Parathyroid adenoma (tissue), 2 donors: ENCODE measurements at regions not wholly inside any gene's neighbourhood (a gene's known extent, or its start where the extent isn't known, plus 50 kb on each side); places are given as distances from the start of the nearest gene placed in this dataset.

ENCODE experiments used
- H2AFZ ChIP-seq: fragments of 300-600 bp; sonication (generic); one replicate; pipeline ENCODE4 v1.7.0; 2017; ENCODE audit warnings: antibody characterized with exemption, mild to moderate bottlenecking
- H3K27ac ChIP-seq: fragments of 300-600 bp; sonication (generic); one replicate; pipeline ENCODE4 v1.7.0; 2017
- H3K27me3 ChIP-seq: fragments of 300-600 bp; sonication (generic); one replicate; pipeline ENCODE4 v1.7.0; 2017; ENCODE audit warnings: low read length; ENCODE audit not compliant: control insufficient read depth, insufficient read depth
- H3K36me3 ChIP-seq: fragments of 300-600 bp; sonication (generic); one replicate; pipeline ENCODE4 v1.7.0; 2017; ENCODE audit warnings: low read length; ENCODE audit not compliant: control insufficient read depth, insufficient read depth
- H3K4me1 ChIP-seq: fragments of 300-600 bp; sonication (generic); one replicate; pipeline ENCODE4 v1.7.0; 2017; ENCODE audit warnings: control low read depth
- H3K4me2 ChIP-seq: fragments of 300-600 bp; sonication (generic); one replicate; pipeline ENCODE4 v1.7.0; 2017; ENCODE audit warnings: low read length
- H3K4me3 ChIP-seq: fragments of 300-600 bp; sonication (generic); one replicate; pipeline ENCODE4 v1.7.0; 2017; ENCODE audit warnings: low read depth, low read length
- H3K79me2 ChIP-seq: fragments of 300-600 bp; sonication (generic); one replicate; pipeline ENCODE4 v1.7.0; 2017; ENCODE audit warnings: control low read depth
- H3K9ac ChIP-seq: fragments of 300-600 bp; sonication (generic); one replicate; pipeline ENCODE4 v1.7.0; 2017; ENCODE audit warnings: mild to moderate bottlenecking
- H3K9me3 ChIP-seq: fragments of 300-600 bp; sonication (generic); one replicate; pipeline ENCODE4 v1.7.0; 2017; ENCODE audit warnings: low read length; ENCODE audit not compliant: control insufficient read depth
- TF ChIP-seq, protein P1 (sequence below): fragments of 300-600 bp; sonication (generic); IDR thresholded peaks from one replicate; pipeline ENCODE4 v1.7.0; 2017; ENCODE audit warnings: antibody characterized with exemption, mild to moderate bottlenecking
- donor health status: primary hyperparathyroidism.

- H3K4me3 ChIP-seq = no peak overlapping the region
Measured at GRCh38 chr13:99829593-99830239, 141.9 kb downstream of the ZIC5 start.

GRCh38 chr13:99829161-99829560 is 142.4 kb downstream of the ZIC5 start:
- Histone ChIP-seq H3K27me3 (no peaks in the 10 kb centered on the region), H3K27ac (no peak overlapping the region)

More at GRCh38 chr13:99829593-99830239, 141.9 kb downstream of the ZIC5 start:
- Histone ChIP-seq H2AFZ (no peak overlapping the region), H3K4me1 (no peaks in the 10 kb centered on the region), H3K4me2 (no peak overlapping the region), H3K27me3 (no peaks in the 10 kb centered on the region), H3K9me3 (no peaks in the 10 kb centered on the region), H3K36me3 (no peaks in the 10 kb centered on the region), H3K79me2 (no peaks in the 10 kb centered on the region), H3K27ac (no peak overlapping the region), H3K9ac (no peak overlapping the region)
- TF ChIP-seq, protein P1, sequence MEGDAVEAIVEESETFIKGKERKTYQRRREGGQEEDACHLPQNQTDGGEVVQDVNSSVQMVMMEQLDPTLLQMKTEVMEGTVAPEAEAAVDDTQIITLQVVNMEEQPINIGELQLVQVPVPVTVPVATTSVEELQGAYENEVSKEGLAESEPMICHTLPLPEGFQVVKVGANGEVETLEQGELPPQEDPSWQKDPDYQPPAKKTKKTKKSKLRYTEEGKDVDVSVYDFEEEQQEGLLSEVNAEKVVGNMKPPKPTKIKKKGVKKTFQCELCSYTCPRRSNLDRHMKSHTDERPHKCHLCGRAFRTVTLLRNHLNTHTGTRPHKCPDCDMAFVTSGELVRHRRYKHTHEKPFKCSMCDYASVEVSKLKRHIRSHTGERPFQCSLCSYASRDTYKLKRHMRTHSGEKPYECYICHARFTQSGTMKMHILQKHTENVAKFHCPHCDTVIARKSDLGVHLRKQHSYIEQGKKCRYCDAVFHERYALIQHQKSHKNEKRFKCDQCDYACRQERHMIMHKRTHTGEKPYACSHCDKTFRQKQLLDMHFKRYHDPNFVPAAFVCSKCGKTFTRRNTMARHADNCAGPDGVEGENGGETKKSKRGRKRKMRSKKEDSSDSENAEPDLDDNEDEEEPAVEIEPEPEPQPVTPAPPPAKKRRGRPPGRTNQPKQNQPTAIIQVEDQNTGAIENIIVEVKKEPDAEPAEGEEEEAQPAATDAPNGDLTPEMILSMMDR = no peak

GRCh38 chr13:99828735-99829134 is 142.8 kb downstream of the ZIC5 start:
- no peak overlapping the region for H3K27ac ChIP-seq
- H2AFZ ChIP-seq = no peak overlapping the region
- TF ChIP-seq, protein P1 = no peak
- H3K27me3 ChIP-seq = no peaks in the 10 kb centered on the region
- H3K9me3 ChIP-seq = no peaks in the 10 kb centered on the region
- no peaks in the 10 kb centered on the region for H3K36me3 ChIP-seq
- H3K9ac ChIP-seq = no peak overlapping the region
- no peaks in the 10 kb centered on the region for H3K79me2 ChIP-seq
- no peak overlapping the region for H3K4me3 ChIP-seq
- no peaks in the 10 kb centered on the region for H3K4me1 ChIP-seq
- H3K4me2 ChIP-seq = no peak overlapping the region

More at GRCh38 chr13:99829161-99829560, 142.4 kb downstream of the ZIC5 start:
- TF ChIP-seq, protein P1 = no peak
- Histone ChIP-seq H3K9me3 (no peaks in the 10 kb centered on the region), H3K79me2 (no peaks in the 10 kb centered on the region), H3K4me3 (no peak overlapping the region), H2AFZ (no peak overlapping the region), H3K9ac (no peak overlapping the region), H3K4me1 (no peaks in the 10 kb centered on the region), H3K36me3 (no peaks in the 10 kb centered on the region), H3K4me2 (no peak overlapping the region)

DNA sequence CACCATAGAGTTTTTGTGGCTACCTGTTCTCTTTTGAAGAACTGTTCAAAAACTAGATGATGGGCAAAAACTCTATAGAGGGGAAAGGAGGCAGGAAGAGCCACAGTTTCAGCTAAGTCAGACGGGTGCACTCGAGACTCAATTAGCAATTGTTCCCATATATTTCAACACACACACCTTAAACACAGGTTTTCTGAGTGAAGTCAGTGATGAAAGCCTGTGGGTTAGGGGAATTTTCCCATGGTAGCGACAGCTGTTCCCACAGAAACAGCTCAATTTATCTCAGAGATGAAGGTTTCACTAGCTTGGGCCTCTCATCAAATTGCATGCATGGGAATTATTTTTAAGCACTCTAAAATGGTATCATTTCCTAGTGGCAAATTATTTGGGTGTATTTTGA is 143.4 kb downstream of the ZIC5 start:
- H3K27me3 ChIP-seq = no peaks in the 10 kb centered on the region

More for the DNA sequence above, 143.4 kb downstream of the ZIC5 start:
- TF ChIP-seq, protein P1 = no peak
- Histone ChIP-seq H3K4me2 (no peak overlapping the region), H3K4me3 (no peak overlapping the region), H3K9ac (no peak overlapping the region), H3K27ac (no peak overlapping the region), H3K9me3 (no peaks in the 10 kb centered on the region), H3K36me3 (no peaks in the 10 kb centered on the region), H3K79me2 (no peaks in the 10 kb centered on the region), H2AFZ (no peak overlapping the region), H3K4me1 (no peaks in the 10 kb centered on the region)
